HEK293 (cell line): ENCODE measurements at regions not wholly inside any gene's neighbourhood (a gene's known extent, or its start where the extent isn't known, plus 50 kb on each side); places are given as distances from the start of the nearest gene placed in this dataset.

Source experiments
- BCL11A ChIP-seq: fragments of 450-650 bp; formaldehyde crosslinking; IDR thresholded peaks from 2 replicates; pipeline ENCODE4 v1.5.1; 2016; ENCODE audit warnings: low read depth, missing biosample characterization, missing genetic modification characterization
- GLIS1 ChIP-seq: fragments of 450-650 bp; formaldehyde crosslinking; IDR thresholded peaks from 2 replicates; pipeline ENCODE4 v1.5.1; 2016; ENCODE audit warnings: missing biosample characterization, missing genetic modification characterization
- KLF16 ChIP-seq: fragments of 450-650 bp; formaldehyde crosslinking; IDR thresholded peaks from 2 replicates; pipeline ENCODE4 v1.5.1; 2017; ENCODE audit warnings: missing biosample characterization, missing genetic modification characterization
- KLF7 ChIP-seq: fragments of 450-650 bp; formaldehyde crosslinking; IDR thresholded peaks from 2 replicates; pipeline ENCODE4 v1.5.1; 2016; ENCODE audit warnings: missing biosample characterization, missing genetic modification characterization, borderline replicate concordance
- KLF8 ChIP-seq: fragments of 450-650 bp; formaldehyde crosslinking; IDR thresholded peaks from 2 replicates; pipeline ENCODE4 v1.5.1; 2016; ENCODE audit warnings: missing biosample characterization, missing genetic modification characterization
- KLF9 ChIP-seq: fragments of 450-650 bp; formaldehyde crosslinking; IDR thresholded peaks from 2 replicates; pipeline ENCODE4 v1.5.1; 2016; ENCODE audit warnings: missing biosample characterization, missing genetic modification characterization, low read depth
- OVOL3 ChIP-seq: fragments of 450-650 bp; formaldehyde crosslinking; IDR thresholded peaks from 2 replicates; pipeline ENCODE4 v1.5.1; 2016; ENCODE audit warnings: missing biosample characterization, missing genetic modification characterization
- SP7 ChIP-seq: fragments of 450-650 bp; formaldehyde crosslinking; IDR thresholded peaks from 2 replicates; pipeline ENCODE4 v1.5.1; 2016; ENCODE audit warnings: missing biosample characterization, missing genetic modification characterization
- WT1 ChIP-seq: fragments of 450-650 bp; formaldehyde crosslinking; IDR thresholded peaks from 2 replicates; pipeline ENCODE4 v1.5.1; 2016; ENCODE audit warnings: missing biosample characterization, missing genetic modification characterization
- ZBTB20 ChIP-seq: fragments of 450-650 bp; formaldehyde crosslinking; IDR thresholded peaks from 2 replicates; pipeline ENCODE4 v1.5.1; 2016; ENCODE audit warnings: missing biosample characterization, missing genetic modification characterization
- ZNF175 ChIP-seq: fragments of 450-650 bp; formaldehyde crosslinking; IDR thresholded peaks from 2 replicates; pipeline ENCODE4 v1.5.1; 2016; ENCODE audit warnings: missing biosample characterization, missing genetic modification characterization
- ZNF19 ChIP-seq: fragments of 450-650 bp; formaldehyde crosslinking; IDR thresholded peaks from 2 replicates; pipeline ENCODE4; 2016; ENCODE audit warnings: missing biosample characterization, missing genetic modification characterization, low read depth
- ZNF2 ChIP-seq: fragments of 450-650 bp; formaldehyde crosslinking; IDR thresholded peaks from 2 replicates; pipeline ENCODE4 v1.5.1; 2016; ENCODE audit warnings: missing biosample characterization, missing genetic modification characterization
- ZNF221 ChIP-seq: fragments of 450-650 bp; formaldehyde crosslinking; IDR thresholded peaks from 2 replicates; pipeline ENCODE4 v1.5.1; 2017; ENCODE audit warnings: missing biosample characterization, missing genetic modification characterization, borderline replicate concordance
- ZNF23 ChIP-seq: fragments of 450-650 bp; formaldehyde crosslinking; IDR thresholded peaks from 2 replicates; pipeline ENCODE4 v1.5.1; 2016; ENCODE audit warnings: missing biosample characterization, missing genetic modification characterization, borderline replicate concordance
- ZNF266 ChIP-seq: fragments of 450-650 bp; formaldehyde crosslinking; IDR thresholded peaks from 2 replicates; pipeline ENCODE4 v1.5.1; 2016; ENCODE audit warnings: missing biosample characterization, missing genetic modification characterization, low read depth
- ZNF501 ChIP-seq: fragments of 450-650 bp; formaldehyde crosslinking; IDR thresholded peaks from 2 replicates; pipeline ENCODE4 v1.5.1; 2016; ENCODE audit warnings: missing biosample characterization, missing genetic modification characterization
- ZNF514 ChIP-seq: fragments of 450-650 bp; formaldehyde crosslinking; IDR thresholded peaks from 2 replicates; pipeline ENCODE4 v1.5.1; 2016; ENCODE audit warnings: missing biosample characterization, missing genetic modification characterization
- ZNF544 ChIP-seq: fragments of 450-650 bp; formaldehyde crosslinking; IDR thresholded peaks from 2 replicates; pipeline ENCODE4 v1.5.0; 2017; ENCODE audit warnings: missing biosample characterization, missing genetic modification characterization
- ZNF585B ChIP-seq: fragments of 450-650 bp; formaldehyde crosslinking; IDR thresholded peaks from 2 replicates; pipeline ENCODE4 v1.5.1; 2016; ENCODE audit warnings: missing biosample characterization, missing genetic modification characterization
- ZNF664 ChIP-seq: fragments of 450-650 bp; formaldehyde crosslinking; IDR thresholded peaks from 2 replicates; pipeline ENCODE4 v1.5.1; 2016; ENCODE audit warnings: missing biosample characterization, missing genetic modification characterization
- ZNF701 ChIP-seq: fragments of 450-650 bp; formaldehyde crosslinking; IDR thresholded peaks from 2 replicates; pipeline ENCODE4 v1.5.1; 2016; ENCODE audit warnings: missing biosample characterization, missing genetic modification characterization
- ZNF76 ChIP-seq: fragments of 450-650 bp; formaldehyde crosslinking; IDR thresholded peaks from 2 replicates; pipeline ENCODE4; 2016; ENCODE audit warnings: low read depth, missing biosample characterization, missing genetic modification characterization, borderline replicate concordance
- ZNF776 ChIP-seq: fragments of 450-650 bp; formaldehyde crosslinking; IDR thresholded peaks from 2 replicates; pipeline ENCODE4 v1.5.0; 2017; ENCODE audit warnings: missing biosample characterization, missing genetic modification characterization, borderline replicate concordance
- ZNF837 ChIP-seq: fragments of 450-650 bp; formaldehyde crosslinking; IDR thresholded peaks from 2 replicates; pipeline ENCODE4 v1.5.1; 2016; ENCODE audit warnings: missing biosample characterization, missing genetic modification characterization
- TF ChIP-seq, protein P1 (sequence below): fragments of 450-650 bp; formaldehyde crosslinking; IDR thresholded peaks from 2 replicates; pipeline ENCODE4 v1.5.1; 2016; ENCODE audit warnings: missing biosample characterization, missing genetic modification characterization
- TF ChIP-seq, protein P2 (sequence below): fragments of 450-650 bp; formaldehyde crosslinking; IDR thresholded peaks from 2 replicates; pipeline ENCODE4 v1.5.1; 2017; ENCODE audit warnings: missing biosample characterization, missing genetic modification characterization
- TF ChIP-seq, protein P3 (sequence below): fragments of 450-650 bp; formaldehyde crosslinking; IDR thresholded peaks from 2 replicates; pipeline ENCODE4 v1.5.1; 2017; ENCODE audit warnings: missing biosample characterization, missing genetic modification characterization
- TF ChIP-seq, protein P4 (sequence below): IDR thresholded peaks from 2 replicates; pipeline ENCODE4 v1.6.1; 2011; ENCODE audit warnings: mild to moderate bottlenecking, low read depth, low read length, borderline replicate concordance
- TF ChIP-seq, protein P5 (sequence below): fragments of 450-650 bp; formaldehyde crosslinking; IDR thresholded peaks from 2 replicates; pipeline ENCODE4 v1.5.1; 2016; ENCODE audit warnings: missing biosample characterization, missing genetic modification characterization
- TF ChIP-seq, protein P6 (sequence below): fragments of 450-650 bp; formaldehyde crosslinking; IDR thresholded peaks from 2 replicates; pipeline ENCODE4 v1.5.1; 2016; ENCODE audit warnings: missing biosample characterization, missing genetic modification characterization

DNA sequence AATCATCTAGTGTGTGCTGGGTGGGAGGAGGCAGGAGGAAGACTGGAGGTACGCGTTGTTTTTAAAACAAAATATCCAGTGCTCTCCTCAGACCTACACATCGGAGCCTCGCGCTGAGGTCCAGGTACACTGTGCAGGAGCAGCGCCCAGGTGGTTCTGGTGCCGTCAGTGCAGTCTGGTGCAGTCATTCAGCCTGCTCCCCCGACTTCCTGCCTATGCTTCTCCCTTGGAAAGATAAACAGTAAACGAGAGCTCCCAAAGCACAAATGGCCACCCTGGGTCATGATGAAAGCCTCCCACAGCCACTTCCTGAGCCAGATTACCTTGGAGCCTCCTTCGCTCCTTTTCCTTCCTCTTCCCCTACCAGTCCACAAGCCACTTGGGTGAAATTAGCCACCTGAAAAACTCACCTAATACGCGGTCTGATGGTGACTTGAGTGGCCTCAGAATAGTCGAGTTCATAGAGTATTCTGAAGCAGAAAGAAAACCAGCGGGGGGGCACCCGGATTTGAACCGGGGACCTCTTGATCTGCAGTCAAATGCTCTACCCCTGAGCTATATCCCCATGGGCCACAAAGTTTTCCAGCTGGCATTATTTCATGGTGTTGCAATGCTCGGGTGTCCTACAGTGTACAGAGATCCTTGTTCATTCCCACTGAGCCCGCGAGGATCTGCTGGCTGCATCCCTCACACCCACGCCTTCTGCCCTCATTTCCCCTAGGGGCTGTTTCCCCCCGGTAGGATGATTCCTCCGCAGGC is 82.5 kb downstream of the ZNF467 start (continued):
- TF ChIP-seq, protein P1, sequence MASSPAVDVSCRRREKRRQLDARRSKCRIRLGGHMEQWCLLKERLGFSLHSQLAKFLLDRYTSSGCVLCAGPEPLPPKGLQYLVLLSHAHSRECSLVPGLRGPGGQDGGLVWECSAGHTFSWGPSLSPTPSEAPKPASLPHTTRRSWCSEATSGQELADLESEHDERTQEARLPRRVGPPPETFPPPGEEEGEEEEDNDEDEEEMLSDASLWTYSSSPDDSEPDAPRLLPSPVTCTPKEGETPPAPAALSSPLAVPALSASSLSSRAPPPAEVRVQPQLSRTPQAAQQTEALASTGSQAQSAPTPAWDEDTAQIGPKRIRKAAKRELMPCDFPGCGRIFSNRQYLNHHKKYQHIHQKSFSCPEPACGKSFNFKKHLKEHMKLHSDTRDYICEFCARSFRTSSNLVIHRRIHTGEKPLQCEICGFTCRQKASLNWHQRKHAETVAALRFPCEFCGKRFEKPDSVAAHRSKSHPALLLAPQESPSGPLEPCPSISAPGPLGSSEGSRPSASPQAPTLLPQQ (tag by site-specific recombination): peak; percentile 72
- TF ChIP-seq WT1 (tag by site-specific recombination) (no peak; the same call in 1 of the 2 replicates), SP7 (peak; percentile 88), ZNF776 (tag by site-specific recombination) (no peak), BCL11A (peak; percentile 90), ZNF837 (tag by site-specific recombination) (no peak), ZNF266 (tag by site-specific recombination) (no peak), KLF16 (tag by site-specific recombination) (peak; percentile 59; the same call in 1 of the 2 replicates), ZNF23 (no peak), ZNF19 (tag by site-specific recombination) (no peak), ZNF501 (tag by site-specific recombination) (0 out of 2 replicates have a peak, but pooled peaks have one; percentile 73), ZNF514 (no peak), ZNF701 (no peak), ZBTB20 (tag by site-specific recombination) (no peak; the same call in 1 of the 2 replicates), ZNF175 (tag by site-specific recombination) (no peak), KLF7 (tag by site-specific recombination) (no peak), ZNF585B (tag by site-specific recombination) (no peak), ZNF221 (tag by site-specific recombination) (no peak), ZNF664 (tag by site-specific recombination) (peak; percentile 56; the same call in 1 of the 2 replicates), GLIS1 (tag by site-specific recombination) (peak; percentile 83), ZNF76 (tag by site-specific recombination) (peak; percentile 42; the same call in 1 of the 2 replicates), OVOL3 (no peak), KLF9 (tag by site-specific recombination) (no peak; the same call in 1 of the 2 replicates), ZNF544 (tag by site-specific recombination) (no peak), ZNF2 (tag by site-specific recombination) (peak; percentile 81; the same call in 1 of the 2 replicates), KLF8 (tag by site-specific recombination) (peak; percentile 69)
- TF ChIP-seq, protein P2, sequence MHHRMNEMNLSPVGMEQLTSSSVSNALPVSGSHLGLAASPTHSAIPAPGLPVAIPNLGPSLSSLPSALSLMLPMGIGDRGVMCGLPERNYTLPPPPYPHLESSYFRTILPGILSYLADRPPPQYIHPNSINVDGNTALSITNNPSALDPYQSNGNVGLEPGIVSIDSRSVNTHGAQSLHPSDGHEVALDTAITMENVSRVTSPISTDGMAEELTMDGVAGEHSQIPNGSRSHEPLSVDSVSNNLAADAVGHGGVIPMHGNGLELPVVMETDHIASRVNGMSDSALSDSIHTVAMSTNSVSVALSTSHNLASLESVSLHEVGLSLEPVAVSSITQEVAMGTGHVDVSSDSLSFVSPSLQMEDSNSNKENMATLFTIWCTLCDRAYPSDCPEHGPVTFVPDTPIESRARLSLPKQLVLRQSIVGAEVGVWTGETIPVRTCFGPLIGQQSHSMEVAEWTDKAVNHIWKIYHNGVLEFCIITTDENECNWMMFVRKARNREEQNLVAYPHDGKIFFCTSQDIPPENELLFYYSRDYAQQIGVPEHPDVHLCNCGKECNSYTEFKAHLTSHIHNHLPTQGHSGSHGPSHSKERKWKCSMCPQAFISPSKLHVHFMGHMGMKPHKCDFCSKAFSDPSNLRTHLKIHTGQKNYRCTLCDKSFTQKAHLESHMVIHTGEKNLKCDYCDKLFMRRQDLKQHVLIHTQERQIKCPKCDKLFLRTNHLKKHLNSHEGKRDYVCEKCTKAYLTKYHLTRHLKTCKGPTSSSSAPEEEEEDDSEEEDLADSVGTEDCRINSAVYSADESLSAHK (tag by site-specific recombination): no peak
- TF ChIP-seq, protein P3, sequence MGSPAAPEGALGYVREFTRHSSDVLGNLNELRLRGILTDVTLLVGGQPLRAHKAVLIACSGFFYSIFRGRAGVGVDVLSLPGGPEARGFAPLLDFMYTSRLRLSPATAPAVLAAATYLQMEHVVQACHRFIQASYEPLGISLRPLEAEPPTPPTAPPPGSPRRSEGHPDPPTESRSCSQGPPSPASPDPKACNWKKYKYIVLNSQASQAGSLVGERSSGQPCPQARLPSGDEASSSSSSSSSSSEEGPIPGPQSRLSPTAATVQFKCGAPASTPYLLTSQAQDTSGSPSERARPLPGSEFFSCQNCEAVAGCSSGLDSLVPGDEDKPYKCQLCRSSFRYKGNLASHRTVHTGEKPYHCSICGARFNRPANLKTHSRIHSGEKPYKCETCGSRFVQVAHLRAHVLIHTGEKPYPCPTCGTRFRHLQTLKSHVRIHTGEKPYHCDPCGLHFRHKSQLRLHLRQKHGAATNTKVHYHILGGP (tag by site-specific recombination): no peak
- TF ChIP-seq, protein P4, sequence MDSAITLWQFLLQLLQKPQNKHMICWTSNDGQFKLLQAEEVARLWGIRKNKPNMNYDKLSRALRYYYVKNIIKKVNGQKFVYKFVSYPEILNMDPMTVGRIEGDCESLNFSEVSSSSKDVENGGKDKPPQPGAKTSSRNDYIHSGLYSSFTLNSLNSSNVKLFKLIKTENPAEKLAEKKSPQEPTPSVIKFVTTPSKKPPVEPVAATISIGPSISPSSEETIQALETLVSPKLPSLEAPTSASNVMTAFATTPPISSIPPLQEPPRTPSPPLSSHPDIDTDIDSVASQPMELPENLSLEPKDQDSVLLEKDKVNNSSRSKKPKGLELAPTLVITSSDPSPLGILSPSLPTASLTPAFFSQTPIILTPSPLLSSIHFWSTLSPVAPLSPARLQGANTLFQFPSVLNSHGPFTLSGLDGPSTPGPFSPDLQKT: no peak
- TF ChIP-seq, protein P5, sequence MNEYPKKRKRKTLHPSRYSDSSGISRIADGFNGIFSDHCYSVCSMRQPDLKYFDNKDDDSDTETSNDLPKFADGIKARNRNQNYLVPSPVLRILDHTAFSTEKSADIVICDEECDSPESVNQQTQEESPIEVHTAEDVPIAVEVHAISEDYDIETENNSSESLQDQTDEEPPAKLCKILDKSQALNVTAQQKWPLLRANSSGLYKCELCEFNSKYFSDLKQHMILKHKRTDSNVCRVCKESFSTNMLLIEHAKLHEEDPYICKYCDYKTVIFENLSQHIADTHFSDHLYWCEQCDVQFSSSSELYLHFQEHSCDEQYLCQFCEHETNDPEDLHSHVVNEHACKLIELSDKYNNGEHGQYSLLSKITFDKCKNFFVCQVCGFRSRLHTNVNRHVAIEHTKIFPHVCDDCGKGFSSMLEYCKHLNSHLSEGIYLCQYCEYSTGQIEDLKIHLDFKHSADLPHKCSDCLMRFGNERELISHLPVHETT: peak; percentile 44; the same call in 1 of the 2 replicates
- TF ChIP-seq, protein P6, sequence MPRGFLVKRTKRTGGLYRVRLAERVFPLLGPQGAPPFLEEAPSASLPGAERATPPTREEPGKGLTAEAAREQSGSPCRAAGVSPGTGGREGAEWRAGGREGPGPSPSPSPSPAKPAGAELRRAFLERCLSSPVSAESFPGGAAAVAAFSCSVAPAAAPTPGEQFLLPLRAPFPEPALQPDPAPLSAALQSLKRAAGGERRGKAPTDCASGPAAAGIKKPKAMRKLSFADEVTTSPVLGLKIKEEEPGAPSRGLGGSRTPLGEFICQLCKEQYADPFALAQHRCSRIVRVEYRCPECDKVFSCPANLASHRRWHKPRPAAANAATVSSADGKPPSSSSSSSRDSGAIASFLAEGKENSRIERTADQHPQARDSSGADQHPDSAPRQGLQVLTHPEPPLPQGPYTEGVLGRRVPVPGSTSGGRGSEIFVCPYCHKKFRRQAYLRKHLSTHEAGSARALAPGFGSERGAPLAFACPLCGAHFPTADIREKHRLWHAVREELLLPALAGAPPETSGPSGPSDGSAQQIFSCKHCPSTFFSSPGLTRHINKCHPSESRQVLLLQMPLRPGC: no peak
